ENCODE measurements at regions not wholly inside any gene's neighbourhood (a gene's known extent, or its start where the extent isn't known, plus 50 kb on each side); places are given as distances from the start of the nearest gene placed in this dataset.

GRCh38 chr3:82079335-82079890 lies 318.0 kb upstream of the GBE1 start (continued):
- TF ChIP-seq ZNF462 (CRISPR knock-in tag; IDR thresholded peaks at IDR 0.05) = no peak

DNA sequence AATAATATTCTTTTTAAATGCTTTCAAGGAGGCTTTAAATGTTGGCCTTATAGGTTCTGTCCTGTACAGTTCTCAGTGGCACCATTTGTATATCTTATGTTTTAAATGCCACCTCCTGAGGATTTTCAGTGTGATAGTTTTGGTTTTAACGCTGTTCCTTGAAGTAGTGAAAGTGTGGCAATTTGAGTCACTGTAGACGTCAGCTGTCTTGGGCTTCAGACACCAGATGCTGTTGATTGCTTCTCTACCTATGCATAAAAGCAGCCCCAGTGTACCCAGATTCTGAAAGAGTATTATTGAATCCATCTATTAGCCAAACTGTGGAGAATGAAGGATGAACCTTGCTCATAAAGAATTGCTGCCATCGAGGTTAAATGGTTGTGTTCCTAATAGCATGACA lies 316.8 kb upstream of the GBE1 start:
- peaks cover 16% of the 10 kb centered on the region for H3K4me1 Mint-ChIP-seq

More for the DNA sequence above, 316.8 kb upstream of the GBE1 start:
- Histone ChIP-seq H3K36me3 (ENCODE audit: insufficient read depth) (no peaks in the 10 kb centered on the region), H3K79me2 (replicated peaks; ENCODE audit: insufficient read depth) (no peaks in the 10 kb centered on the region), H3F3A (replicated peaks; ENCODE audit: low read depth) (no peaks in the 10 kb centered on the region), H3K4me1 (ENCODE audit: insufficient read depth) (no peaks in the 10 kb centered on the region), H3K4me3 (no peak overlapping the region), H2AFZ (no peak overlapping the region), H3K27me3 (ENCODE audit: insufficient read depth) (no peaks in the 10 kb centered on the region), H3K9me2 (ENCODE audit: insufficient read depth) (no peaks in the 10 kb centered on the region), H3K4me2 (no peak overlapping the region), H4K20me1 (replicated peaks; ENCODE audit: insufficient read depth) (no peaks in the 10 kb centered on the region), H3K27ac (ENCODE audit: low read depth) (no peak overlapping the region)
- no peak for TF ChIP-seq CREB1 (CRISPR knock-in tag; IDR thresholded peaks at IDR 0.05; ENCODE audit: low read depth)
- TF ChIP-seq ZNF331 (CRISPR knock-in tag; IDR thresholded peaks at IDR 0.05; ENCODE audit: low read depth) = no peak
- TF ChIP-seq, protein P1, sequence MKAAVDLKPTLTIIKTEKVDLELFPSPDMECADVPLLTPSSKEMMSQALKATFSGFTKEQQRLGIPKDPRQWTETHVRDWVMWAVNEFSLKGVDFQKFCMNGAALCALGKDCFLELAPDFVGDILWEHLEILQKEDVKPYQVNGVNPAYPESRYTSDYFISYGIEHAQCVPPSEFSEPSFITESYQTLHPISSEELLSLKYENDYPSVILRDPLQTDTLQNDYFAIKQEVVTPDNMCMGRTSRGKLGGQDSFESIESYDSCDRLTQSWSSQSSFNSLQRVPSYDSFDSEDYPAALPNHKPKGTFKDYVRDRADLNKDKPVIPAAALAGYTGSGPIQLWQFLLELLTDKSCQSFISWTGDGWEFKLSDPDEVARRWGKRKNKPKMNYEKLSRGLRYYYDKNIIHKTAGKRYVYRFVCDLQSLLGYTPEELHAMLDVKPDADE (IDR thresholded peaks at IDR 0.05) = no peak
- Mint-ChIP-seq H3K9me3 (no peaks in the 10 kb centered on the region), H3K27ac (no peak overlapping the region), H3K4me3 (no peak overlapping the region), H3K36me3 (ENCODE audit: low read depth) (no peaks in the 10 kb centered on the region), H3K27me3 (ENCODE audit: insufficient read depth, low read depth, poor library complexity) (no peaks in the 10 kb centered on the region)
- no peak for DNase-seq (ENCODE audit: low spot score)
- no peak for ATAC-seq
